ENCODE measurements at regions not wholly inside any gene's neighbourhood (a gene's known extent, or its start where the extent isn't known, plus 50 kb on each side); places are given as distances from the start of the nearest gene placed in this dataset.

- DNase-seq (ENCODE audit: low spot score) = no peak
- no peak for FAIRE-seq
Measured at GRCh38 chr9:23934291-23934906, 108.4 kb upstream of the ELAVL2 start.

DNA sequence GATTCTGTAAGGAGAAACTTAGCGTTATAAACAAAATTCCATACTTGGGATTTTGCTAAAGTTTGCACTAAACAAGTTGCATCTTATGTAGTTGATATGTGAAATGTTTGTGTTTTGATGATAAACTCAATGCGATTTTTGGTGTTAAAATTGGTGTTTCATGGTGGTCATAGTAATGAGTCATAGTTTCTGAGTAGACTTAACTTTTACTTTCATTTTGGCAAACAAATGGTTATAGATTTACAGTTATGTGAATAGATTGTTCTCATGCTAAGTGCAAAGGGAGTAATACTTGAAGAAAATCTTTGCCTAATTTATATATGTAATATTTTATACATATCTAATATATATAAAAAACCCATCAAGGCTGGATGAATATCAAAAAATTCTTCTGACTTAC, 107.3 kb upstream of the ELAVL2 start:
- DNase-seq (ENCODE audit: low spot score) (no peak), FAIRE-seq (no peak)

- FAIRE-seq = no peak
- DNase-seq (ENCODE audit: low spot score) = no peak
Measured at GRCh38 chr9:23926368-23926767, 100.3 kb upstream of the ELAVL2 start.

- no peak for DNase-seq (ENCODE audit: low spot score)
- no peak for FAIRE-seq
Measured at GRCh38 chr9:23914431-23915003, 88.5 kb upstream of the ELAVL2 start.

DNA sequence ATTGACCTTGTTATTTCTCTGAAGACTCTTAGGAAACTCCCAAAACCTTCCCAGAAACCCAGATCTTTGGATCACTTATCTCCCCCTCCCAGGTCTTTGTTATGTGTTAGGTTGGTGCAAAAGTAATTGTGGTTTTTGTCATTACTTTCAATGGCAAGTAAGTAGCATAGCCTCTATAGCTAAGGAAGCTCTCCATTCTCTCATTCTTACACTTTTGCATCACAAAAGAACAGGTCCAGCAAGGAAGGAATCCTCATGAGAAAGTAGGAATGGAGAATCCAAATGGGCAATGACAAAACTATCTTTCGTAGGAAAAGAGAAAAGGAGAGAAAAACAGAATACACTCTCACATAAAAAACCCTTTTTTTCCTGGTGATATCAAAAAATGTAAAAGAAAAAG, 81.3 kb upstream of the ELAVL2 start:
- no peak for FAIRE-seq

DNA sequence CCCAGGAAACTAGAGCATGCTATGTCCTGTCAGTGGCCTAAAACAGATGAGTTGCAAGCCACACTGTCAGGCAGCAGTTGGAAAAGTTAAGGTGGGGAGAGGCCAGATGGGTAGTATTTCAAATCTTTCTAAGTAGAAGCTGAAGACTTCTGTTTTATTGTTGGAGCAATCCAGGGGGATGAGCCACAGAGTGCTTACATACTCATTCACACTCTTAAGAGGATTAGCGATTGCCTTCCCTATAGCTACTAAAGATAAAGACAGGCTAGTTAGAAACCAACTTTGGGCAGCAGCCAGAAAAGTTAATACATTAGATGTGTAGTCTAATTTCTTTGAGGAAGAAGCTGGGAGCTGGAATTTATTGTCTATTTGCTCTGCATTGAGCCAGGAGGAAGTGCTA, 61.7 kb upstream of the ELAVL2 start:
- FAIRE-seq (no peak), DNase-seq (ENCODE audit: low spot score) (no peak)

More for the DNA sequence above, 81.3 kb upstream of the ELAVL2 start:
- no peak for DNase-seq (ENCODE audit: low spot score)

Measured in RCC 7860 (cell line).